SK-N-SH (cell line): ENCODE measurements at regions not wholly inside any gene's neighbourhood (a gene's known extent, or its start where the extent isn't known, plus 50 kb on each side); places are given as distances from the start of the nearest gene placed in this dataset.

Experiments used
- CTCF ChIA-PET: fragments of 300-600, 350-600 bp; formaldehyde crosslinking; extraction: SDS; loops from one replicate; lab custom pipeline; 2021; lab: Yijun Ruan, JAX
- POLR2A ChIA-PET: fragments of 350-600 bp; sonication (Branson Sonifier 250); formaldehyde crosslinking; extraction: SDS; loops from one replicate; lab custom pipeline; 2020; ENCODE audit warnings: antibody characterized with exemption, inconsistent platforms; lab: Yijun Ruan, JAX
- DNase-seq: peaks from one replicate; pipeline ENCODE4 v3.0.0; 2012
- H2AFZ ChIP-seq: fragments of 200-600 bp; sonication (generic); 2 replicates; pipeline ENCODE4 v1.8.1; 2016; ENCODE audit warnings: antibody characterized with exemption, mild to moderate bottlenecking, low read depth
- H3F3A ChIP-seq: fragments of 200-600 bp; sonication (generic); replicated peaks from 2 replicates; pipeline ENCODE3; 2016; ENCODE audit warnings: antibody characterized with exemption, mild to moderate bottlenecking; ENCODE audit not compliant: insufficient read depth
- H3K27ac ChIP-seq, 2 experiments: fragments of 200-500 bp in 1 of 2; fragments of 200-600 bp in 1 of 2; sonication (Bioruptor generic) in 1 of 2; sonication (generic), shearing (Covaris generic) in 1 of 2; 2 replicates each; pipeline versions ENCODE4 v1.5.1 to v1.6.1; 2014 to 2016; ENCODE audit warnings: low read depth in 2 of 2, inconsistent platforms in 1 of 2, low read length in 1 of 2, mild to moderate bottlenecking in 1 of 2, mixed read lengths in 1 of 2
- H3K27me3 ChIP-seq: fragments of 200-600 bp; sonication (generic), shearing (Covaris generic); 2 replicates; pipeline ENCODE4 v1.6.1; 2016; ENCODE audit warnings: mixed run types; ENCODE audit not compliant: insufficient read depth
- H3K36me3 ChIP-seq, 2 experiments: fragments of 200-500 bp in 1 of 2; fragments of 200-600 bp in 1 of 2; sonication (Bioruptor generic) in 1 of 2; sonication (generic) in 1 of 2; replicated peaks in 1 of 2; 2 replicates each; pipeline versions ENCODE3 to v1.5.1; 2014 to 2016; ENCODE audit warnings: low read length in 1 of 2, mild to moderate bottlenecking in 1 of 2; ENCODE audit not compliant: insufficient read depth in 2 of 2, control insufficient read depth in 1 of 2
- H3K4me1 ChIP-seq, 2 experiments: fragments of 200-500 bp in 1 of 2; fragments of 200-600 bp in 1 of 2; sonication (Bioruptor generic) in 1 of 2; sonication (generic), shearing (Covaris generic) in 1 of 2; 2 replicates each; pipeline versions ENCODE4 v1.5.1 to v1.6.1; 2014 to 2016; ENCODE audit warnings: low read depth in 1 of 2, low read length in 1 of 2, mixed run types in 1 of 2; ENCODE audit not compliant: insufficient read depth in 2 of 2, control insufficient read depth in 1 of 2
- H3K4me2 ChIP-seq: fragments of 200-600 bp; sonication (generic), shearing (Covaris generic); 2 replicates; pipeline ENCODE4 v1.6.1; 2017; ENCODE audit warnings: mixed run types
- H3K4me3 ChIP-seq, 2 experiments: fragments of 200-500 bp in 1 of 2; fragments of 200-600 bp in 1 of 2; sonication (Bioruptor generic) in 1 of 2; sonication (generic), shearing (Covaris generic) in 1 of 2; 2 replicates each; pipeline versions ENCODE4 v1.5.1 to v1.8.1; 2014 to 2016; ENCODE audit warnings: low read depth in 2 of 2, inconsistent platforms in 1 of 2, low read length in 1 of 2, mild to moderate bottlenecking in 1 of 2, mixed read lengths in 1 of 2, moderate library complexity in 1 of 2
- H3K79me2 ChIP-seq: fragments of 200-600 bp; sonication (generic); 2 replicates; pipeline ENCODE4 v1.8.1; 2017; ENCODE audit warnings: mild to moderate bottlenecking; ENCODE audit not compliant: insufficient read depth
- H3K9ac ChIP-seq: fragments of 200-600 bp; sonication (generic); 2 replicates; pipeline ENCODE4 v1.6.1; 2017; ENCODE audit warnings: mixed run types
- H3K9me2 ChIP-seq: fragments of 200-600 bp; sonication (generic); 2 replicates; pipeline ENCODE4 v1.6.1; 2017; ENCODE audit warnings: mixed run types
- H3K9me3 ChIP-seq: fragments of 200-600 bp; sonication (generic); 2 replicates; pipeline ENCODE4 v1.6.1; 2017; ENCODE audit warnings: mixed run types, mild to moderate bottlenecking, moderate library complexity
- H4K20me1 ChIP-seq: fragments of 200-600 bp; sonication (generic); 2 replicates; pipeline ENCODE4 v1.6.1; 2017; ENCODE audit warnings: mild to moderate bottlenecking, mixed run types; ENCODE audit not compliant: insufficient read depth
- ELF1 ChIP-seq: IDR thresholded peaks from 2 replicates; pipeline ENCODE4 v1.4.0; 2012
- FOSL2 ChIP-seq: IDR thresholded peaks from 2 replicates; pipeline ENCODE4 v1.4.0; 2012; ENCODE audit warnings: low read depth, mild to moderate bottlenecking, moderate library complexity, borderline replicate concordance
- FOXJ3 ChIP-seq: sonication (generic); formaldehyde crosslinking; IDR thresholded peaks from 2 replicates; pipeline ENCODE4 v1.5.1; 2020; ENCODE audit warnings: mild to moderate bottlenecking, missing genetic modification reagents
- JUND ChIP-seq: IDR thresholded peaks from 2 replicates; pipeline ENCODE4 v1.4.0; 2012
- MAX ChIP-seq: IDR thresholded peaks from 2 replicates; pipeline ENCODE4 v1.4.0; 2012; ENCODE audit warnings: low read depth
- MXI1 ChIP-seq: IDR thresholded peaks from 2 replicates; pipeline ENCODE4 v1.6.1; 2012; ENCODE audit warnings: mild to moderate bottlenecking, low read depth, low read length, improper control_type of control experiment
- PBX3 ChIP-seq: IDR thresholded peaks from 2 replicates; pipeline ENCODE4; 2012
- RCOR1 ChIP-seq: fragments of 150-350 bp; IDR thresholded peaks from 2 replicates; pipeline ENCODE4 v1.6.1; 2017; ENCODE audit warnings: antibody characterized with exemption, low read length
- SIN3A ChIP-seq: IDR thresholded peaks from 2 replicates; pipeline ENCODE4 v1.6.1; 2012; ENCODE audit warnings: low read depth, mild to moderate bottlenecking, low read length, moderate library complexity, borderline replicate concordance
- SMC3 ChIP-seq: IDR thresholded peaks from 2 replicates; pipeline ENCODE4 v1.6.1; 2012; ENCODE audit warnings: low read depth, low read length, improper control_type of control experiment
- WGBS: methylation state at CpG from one replicate; pipeline ENCODE4 v1.1.6; 2017; ENCODE audit warnings: low lambda C conversion rate; 5-methylcytosine and 5-hydroxymethylcytosine counted together
- TF ChIP-seq, protein P1 (sequence below): IDR thresholded peaks from 2 replicates; pipeline ENCODE4 v1.4.0; 2012; ENCODE audit warnings: low read depth, borderline replicate concordance
- TF ChIP-seq, protein P2 (sequence below): fragments of 200-600 bp; sonication (generic); IDR thresholded peaks from 2 replicates; pipeline ENCODE4 v1.6.1; 2017; ENCODE audit warnings: antibody characterized with exemption, mild to moderate bottlenecking, moderate library complexity

GRCh38 chr2:8508766-8509165 lies 173.1 kb upstream of the ID2 start:
- WGBS, result 41% methylated on average over 5 of the region's 5 CpGs
- DNase-seq, result no peak

More at GRCh38 chr2:8508766-8509165, 173.1 kb upstream of the ID2 start:
- Histone ChIP-seq H3K79me2 (no peaks in the 10 kb centered on the region), H4K20me1 (no peaks in the 10 kb centered on the region), H3K4me3 (no peak overlapping the region)
- TF ChIP-seq, protein P1, sequence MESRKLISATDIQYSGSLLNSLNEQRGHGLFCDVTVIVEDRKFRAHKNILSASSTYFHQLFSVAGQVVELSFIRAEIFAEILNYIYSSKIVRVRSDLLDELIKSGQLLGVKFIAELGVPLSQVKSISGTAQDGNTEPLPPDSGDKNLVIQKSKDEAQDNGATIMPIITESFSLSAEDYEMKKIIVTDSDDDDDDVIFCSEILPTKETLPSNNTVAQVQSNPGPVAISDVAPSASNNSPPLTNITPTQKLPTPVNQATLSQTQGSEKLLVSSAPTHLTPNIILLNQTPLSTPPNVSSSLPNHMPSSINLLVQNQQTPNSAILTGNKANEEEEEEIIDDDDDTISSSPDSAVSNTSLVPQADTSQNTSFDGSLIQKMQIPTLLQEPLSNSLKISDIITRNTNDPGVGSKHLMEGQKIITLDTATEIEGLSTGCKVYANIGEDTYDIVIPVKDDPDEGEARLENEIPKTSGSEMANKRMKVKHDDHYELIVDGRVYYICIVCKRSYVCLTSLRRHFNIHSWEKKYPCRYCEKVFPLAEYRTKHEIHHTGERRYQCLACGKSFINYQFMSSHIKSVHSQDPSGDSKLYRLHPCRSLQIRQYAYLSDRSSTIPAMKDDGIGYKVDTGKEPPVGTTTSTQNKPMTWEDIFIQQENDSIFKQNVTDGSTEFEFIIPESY, result no peak
- no peak for TF ChIP-seq MXI1
- TF ChIP-seq FOSL2, result no peak
- no peak for TF ChIP-seq JUND
- TF ChIP-seq SMC3, result no peak
- TF ChIP-seq MAX, result no peak
- TF ChIP-seq FOXJ3 (CRISPR knock-in tag), result no peak
- TF ChIP-seq, protein P2, sequence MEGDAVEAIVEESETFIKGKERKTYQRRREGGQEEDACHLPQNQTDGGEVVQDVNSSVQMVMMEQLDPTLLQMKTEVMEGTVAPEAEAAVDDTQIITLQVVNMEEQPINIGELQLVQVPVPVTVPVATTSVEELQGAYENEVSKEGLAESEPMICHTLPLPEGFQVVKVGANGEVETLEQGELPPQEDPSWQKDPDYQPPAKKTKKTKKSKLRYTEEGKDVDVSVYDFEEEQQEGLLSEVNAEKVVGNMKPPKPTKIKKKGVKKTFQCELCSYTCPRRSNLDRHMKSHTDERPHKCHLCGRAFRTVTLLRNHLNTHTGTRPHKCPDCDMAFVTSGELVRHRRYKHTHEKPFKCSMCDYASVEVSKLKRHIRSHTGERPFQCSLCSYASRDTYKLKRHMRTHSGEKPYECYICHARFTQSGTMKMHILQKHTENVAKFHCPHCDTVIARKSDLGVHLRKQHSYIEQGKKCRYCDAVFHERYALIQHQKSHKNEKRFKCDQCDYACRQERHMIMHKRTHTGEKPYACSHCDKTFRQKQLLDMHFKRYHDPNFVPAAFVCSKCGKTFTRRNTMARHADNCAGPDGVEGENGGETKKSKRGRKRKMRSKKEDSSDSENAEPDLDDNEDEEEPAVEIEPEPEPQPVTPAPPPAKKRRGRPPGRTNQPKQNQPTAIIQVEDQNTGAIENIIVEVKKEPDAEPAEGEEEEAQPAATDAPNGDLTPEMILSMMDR, result no peak
- no peak for TF ChIP-seq PBX3
- no peak for TF ChIP-seq ELF1
- TF ChIP-seq SIN3A, result no peak
- TF ChIP-seq RCOR1, result no peak
- TF ChIP-seq, all 33 proteins: peak for 0
- no peak overlapping the region for H3K27ac ChIP-seq
- H3F3A ChIP-seq, result no peaks in the 10 kb centered on the region
- H3K27me3 ChIP-seq, result no peaks in the 10 kb centered on the region; the same call in 1 of the 2 replicates
- no peak overlapping the region for H3K4me2 ChIP-seq
- H3K4me1 ChIP-seq, result peaks cover 5% of the 10 kb centered on the region in 2 experiments; a peak in 1 of 4 replicates
- POLR2A ChIA-PET, result no interaction called here
- H2AFZ ChIP-seq, result no peak overlapping the region
- no peaks in the 10 kb centered on the region for H3K9me2 ChIP-seq
- H3K9me3 ChIP-seq, result no peaks in the 10 kb centered on the region
- CTCF ChIA-PET, result interaction anchor here (0.9 to 1.2 kb wide), 2 partner anchors 11 to 12 kb away, joined by 3 to 4 read pairs; no protein-coding TSS in a partner anchor
- no peak overlapping the region for H3K9ac ChIP-seq
- H3K36me3 ChIP-seq, result no peaks in the 10 kb centered on the region
